Fibroblast of lung (primary cell): ENCODE measurements at regions not wholly inside any gene's neighbourhood (a gene's known extent, or its start where the extent isn't known, plus 50 kb on each side); places are given as distances from the start of the nearest gene placed in this dataset.

Source experiments
- CTCF ChIP-seq, 2 donors: IDR thresholded peaks in 1 of 2; conservative IDR thresholded peaks in 1 of 2; 1 replicate in 1 of 2; 2 replicates in 1 of 2; pipeline ENCODE4 v1.5.1; 2011 to 2012; ENCODE audit warnings: low read length in 2 of 2, control low read depth in 1 of 2, inconsistent platforms in 1 of 2, low read depth in 1 of 2, mild to moderate bottlenecking in 1 of 2
- EZH2 ChIP-seq: IDR thresholded peaks from 2 replicates; pipeline ENCODE4 v1.5.1; 2012; ENCODE audit warnings: low read length, control low read depth, mild to moderate bottlenecking; ENCODE audit errors: missing control alignments

- TF ChIP-seq CTCF (conservative IDR thresholded peaks at IDR 0.05 in 1 of 2, IDR thresholded peaks at IDR 0.05 in 1 of 2; ENCODE audit: low read depth in 1 of 2, low read length in 2 of 2) (no peak), EZH2 (no peak)
Observed at GRCh38 chr2:4465671-4466070, 762.3 kb downstream of the DCDC2C start.
